ENCODE measurements at regions not wholly inside any gene's neighbourhood (a gene's known extent, or its start where the extent isn't known, plus 50 kb on each side); places are given as distances from the start of the nearest gene placed in this dataset.

GRCh38 chr4:92021203-92021602, 282.6 kb upstream of the GRID2 start:
- TF ChIP-seq CTCF (conservative IDR thresholded peaks at IDR 0.05) (no peak), EZH2 (IDR thresholded peaks at IDR 0.05; ENCODE audit: low read depth) (no peak)

All from PC-9 (cell line).